GM12873 (cell line): ENCODE measurements at regions not wholly inside any gene's neighbourhood (a gene's known extent, or its start where the extent isn't known, plus 50 kb on each side); places are given as distances from the start of the nearest gene placed in this dataset.

Source experiments
- CTCF ChIP-seq: IDR thresholded peaks from 2 replicates; pipeline ENCODE4 v1.5.1; 2012; ENCODE audit warnings: low read depth, mild to moderate bottlenecking, moderate library complexity, low read length, control low read depth; ENCODE audit not compliant: insufficient read depth; ENCODE audit errors: missing control alignments

- no peak for TF ChIP-seq CTCF
Observed at GRCh38 chr1:71166178-71167173, 85.6 kb upstream of the ZRANB2 start.

- TF ChIP-seq CTCF, result no peak
Observed at GRCh38 chr1:71157715-71158114, 76.9 kb upstream of the ZRANB2 start.

GRCh38 chr1:71157151-71157550, 76.3 kb upstream of the ZRANB2 start:
- TF ChIP-seq CTCF, result no peak

GRCh38 chr1:71156590-71156989, 75.8 kb upstream of the ZRANB2 start:
- TF ChIP-seq CTCF, result no peak

- no peak for TF ChIP-seq CTCF
Observed at GRCh38 chr1:71154429-71154828, 73.6 kb upstream of the ZRANB2 start.

- TF ChIP-seq CTCF, result no peak
Observed at GRCh38 chr1:71153826-71154225, 73.0 kb upstream of the ZRANB2 start.

- no peak for TF ChIP-seq CTCF
Observed at GRCh38 chr1:71147637-71148360, 67.0 kb upstream of the ZRANB2 start.
